ENCODE measurements at regions not wholly inside any gene's neighbourhood (a gene's known extent, or its start where the extent isn't known, plus 50 kb on each side); places are given as distances from the start of the nearest gene placed in this dataset.

- no peak for TF ChIP-seq CTCF (IDR thresholded peaks at IDR 0.05; ENCODE audit: low read depth, low read length, poor library complexity, severe bottlenecking)
- TF ChIP-seq EZH2phosphoT487 (IDR thresholded peaks at IDR 0.05; ENCODE audit: borderline replicate concordance, low read length): no peak
Measured at GRCh38 chr3:27059489-27059888, 309.7 kb downstream of the NEK10 start.

Measured in DOHH2 (cell line).